ENCODE measurements at regions not wholly inside any gene's neighbourhood (a gene's known extent, or its start where the extent isn't known, plus 50 kb on each side); places are given as distances from the start of the nearest gene placed in this dataset.
A peak's percentile ranks its signal among the peaks of the same experiment; 100 is the strongest.

DNA sequence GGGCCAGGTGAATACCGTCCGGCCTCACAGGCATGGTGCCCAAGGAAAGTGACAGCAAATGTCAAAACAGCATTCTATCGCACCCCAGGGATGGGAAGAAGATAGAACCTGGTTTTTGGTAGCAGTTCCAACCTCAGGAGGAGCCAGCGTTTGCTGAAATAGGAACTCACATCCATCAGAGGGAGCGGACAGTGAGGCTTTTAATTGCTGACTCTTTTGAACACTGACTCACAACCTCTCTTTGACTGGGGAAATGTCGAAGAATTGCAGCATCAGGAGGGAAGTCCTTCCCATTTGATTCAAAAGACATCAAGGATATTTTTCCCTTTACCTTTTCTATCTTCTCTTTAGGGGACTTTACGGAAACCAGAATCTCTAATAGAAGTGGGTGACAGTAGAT is 114.2 kb downstream of the UNC5CL start:
- WGBS, 2 experiments (ENCODE audit: insufficient coverage in 1 of 2, insufficient read length in 1 of 2): 86 to 93% methylated on average over 3 to 7 of the region's 7 CpGs
- H3K4me1 Mint-ChIP-seq: peaks cover 5% of the 10 kb centered on the region

DNA sequence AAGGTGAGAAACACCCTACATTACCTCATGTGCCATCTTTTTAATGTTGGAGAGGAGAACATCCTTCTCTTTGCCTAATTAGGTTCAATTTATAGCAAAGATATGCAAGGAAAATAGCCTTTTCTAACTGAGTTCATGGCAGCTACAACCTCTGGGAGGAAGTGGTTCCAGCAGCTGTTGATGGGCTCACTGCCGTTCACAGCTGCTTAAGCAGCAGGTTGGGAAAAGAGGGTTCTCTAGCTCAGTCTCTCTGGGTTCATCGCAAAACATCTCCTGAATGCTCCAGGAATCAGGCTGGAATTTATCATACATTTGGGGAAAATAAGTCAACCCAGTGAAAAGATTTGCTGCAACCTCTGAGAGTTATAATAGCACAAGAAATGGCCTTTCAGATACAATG is 115.1 kb downstream of the UNC5CL start:
- no peaks in the 10 kb centered on the region for H3K36me3 ChIP-seq (ENCODE audit: control insufficient read depth, insufficient read depth, low read length)
- H3K9ac ChIP-seq (ENCODE audit: extremely low read depth, low read length, poor library complexity, severe bottlenecking): no peak overlapping the region
- DNase-seq: peak; percentile 29
- H3K9me3 ChIP-seq (ENCODE audit: control insufficient read depth, low read length): no peaks in the 10 kb centered on the region
- no peak overlapping the region for H3K27ac ChIP-seq (ENCODE audit: low read depth, low read length)
- 93 to 100% methylated on average over 2 of the region's 2 CpGs for WGBS, 2 experiments (ENCODE audit: insufficient coverage in 1 of 2, insufficient read length in 1 of 2)
- Mint-ChIP-seq H3K27ac (no peak overlapping the region), H3K9me3 (no peaks in the 10 kb centered on the region), H3K36me3 (ENCODE audit: low read depth) (no peaks in the 10 kb centered on the region), H3K27me3 (ENCODE audit: insufficient read depth) (peaks cover 8% of the 10 kb centered on the region), H3K4me3 (no peak overlapping the region), H3K4me1 (peaks cover 11% of the 10 kb centered on the region)
- TF ChIP-seq, protein P1, sequence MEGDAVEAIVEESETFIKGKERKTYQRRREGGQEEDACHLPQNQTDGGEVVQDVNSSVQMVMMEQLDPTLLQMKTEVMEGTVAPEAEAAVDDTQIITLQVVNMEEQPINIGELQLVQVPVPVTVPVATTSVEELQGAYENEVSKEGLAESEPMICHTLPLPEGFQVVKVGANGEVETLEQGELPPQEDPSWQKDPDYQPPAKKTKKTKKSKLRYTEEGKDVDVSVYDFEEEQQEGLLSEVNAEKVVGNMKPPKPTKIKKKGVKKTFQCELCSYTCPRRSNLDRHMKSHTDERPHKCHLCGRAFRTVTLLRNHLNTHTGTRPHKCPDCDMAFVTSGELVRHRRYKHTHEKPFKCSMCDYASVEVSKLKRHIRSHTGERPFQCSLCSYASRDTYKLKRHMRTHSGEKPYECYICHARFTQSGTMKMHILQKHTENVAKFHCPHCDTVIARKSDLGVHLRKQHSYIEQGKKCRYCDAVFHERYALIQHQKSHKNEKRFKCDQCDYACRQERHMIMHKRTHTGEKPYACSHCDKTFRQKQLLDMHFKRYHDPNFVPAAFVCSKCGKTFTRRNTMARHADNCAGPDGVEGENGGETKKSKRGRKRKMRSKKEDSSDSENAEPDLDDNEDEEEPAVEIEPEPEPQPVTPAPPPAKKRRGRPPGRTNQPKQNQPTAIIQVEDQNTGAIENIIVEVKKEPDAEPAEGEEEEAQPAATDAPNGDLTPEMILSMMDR (conservative IDR thresholded peaks at IDR 0.05): no peak
- no peaks in the 10 kb centered on the region for H3K4me1 ChIP-seq (ENCODE audit: control insufficient read depth, insufficient read depth, low read length)
- no peak overlapping the region for H3K4me3 ChIP-seq (ENCODE audit: low read length)
- no peaks in the 10 kb centered on the region for H3K27me3 ChIP-seq (ENCODE audit: control insufficient read depth, insufficient read depth, low read length, poor library complexity, severe bottlenecking)

More for the DNA sequence above, 114.2 kb downstream of the UNC5CL start:
- Mint-ChIP-seq H3K4me3 (no peak overlapping the region), H3K27ac (no peak overlapping the region), H3K27me3 (ENCODE audit: insufficient read depth) (peaks cover 4% of the 10 kb centered on the region), H3K36me3 (ENCODE audit: low read depth) (no peaks in the 10 kb centered on the region), H3K9me3 (no peaks in the 10 kb centered on the region)
- Histone ChIP-seq H3K36me3 (ENCODE audit: control insufficient read depth, insufficient read depth, low read length) (no peaks in the 10 kb centered on the region), H3K4me1 (ENCODE audit: control insufficient read depth, insufficient read depth, low read length) (no peaks in the 10 kb centered on the region), H3K9me3 (ENCODE audit: control insufficient read depth, low read length) (no peaks in the 10 kb centered on the region), H3K4me3 (ENCODE audit: low read length) (no peak overlapping the region), H3K9ac (ENCODE audit: extremely low read depth, low read length, poor library complexity, severe bottlenecking) (no peak overlapping the region), H3K27me3 (ENCODE audit: control insufficient read depth, insufficient read depth, low read length, poor library complexity, severe bottlenecking) (no peaks in the 10 kb centered on the region), H3K27ac (ENCODE audit: low read depth, low read length) (no peak overlapping the region)
- TF ChIP-seq, protein P1 (conservative IDR thresholded peaks at IDR 0.05): no peak
- peak; percentile 23 for DNase-seq

DNA sequence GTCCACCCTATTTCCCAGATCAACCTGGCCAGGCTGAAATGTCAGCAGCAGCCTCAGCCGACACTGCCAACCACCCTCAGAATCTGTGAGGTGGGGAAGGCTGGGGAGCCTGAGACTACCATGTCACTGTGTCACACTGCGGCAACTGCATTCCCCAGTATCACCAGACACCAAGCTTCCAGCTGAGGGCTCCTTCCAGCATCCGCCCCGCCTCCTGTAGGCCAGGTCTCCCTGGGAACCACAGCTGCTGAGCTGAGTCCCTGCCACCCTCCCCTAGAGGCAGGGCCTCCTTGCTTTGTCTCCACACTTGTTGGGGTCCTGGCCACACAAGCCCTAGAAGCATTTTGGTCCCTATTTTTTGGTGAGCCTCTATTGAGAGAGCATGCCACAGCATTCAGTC is 115.7 kb downstream of the UNC5CL start:
- H3K9me3 ChIP-seq (ENCODE audit: control insufficient read depth, low read length): no peaks in the 10 kb centered on the region
- no peak overlapping the region for H3K9ac ChIP-seq (ENCODE audit: extremely low read depth, low read length, poor library complexity, severe bottlenecking)
- peaks cover 15% of the 10 kb centered on the region for H3K4me1 Mint-ChIP-seq
- peak; percentile 69 for DNase-seq
- no peak overlapping the region for H3K4me3 ChIP-seq (ENCODE audit: low read length)
- no peak overlapping the region for H3K27ac Mint-ChIP-seq
- H3K27ac ChIP-seq (ENCODE audit: low read depth, low read length): no peak overlapping the region
- H3K9me3 Mint-ChIP-seq: no peaks in the 10 kb centered on the region
- TF ChIP-seq, protein P1 (conservative IDR thresholded peaks at IDR 0.05): no peak
- H3K36me3 Mint-ChIP-seq (ENCODE audit: low read depth): no peaks in the 10 kb centered on the region
- 84 to 96% methylated on average over 4 of the region's 4 CpGs for WGBS, 2 experiments (ENCODE audit: insufficient coverage in 1 of 2, insufficient read length in 1 of 2)
- no peaks in the 10 kb centered on the region for H3K27me3 ChIP-seq (ENCODE audit: control insufficient read depth, insufficient read depth, low read length, poor library complexity, severe bottlenecking)
- H3K4me1 ChIP-seq (ENCODE audit: control insufficient read depth, insufficient read depth, low read length): no peaks in the 10 kb centered on the region
- H3K27me3 Mint-ChIP-seq (ENCODE audit: insufficient read depth): peaks cover 14% of the 10 kb centered on the region
- H3K4me3 Mint-ChIP-seq: no peak overlapping the region
- no peaks in the 10 kb centered on the region for H3K36me3 ChIP-seq (ENCODE audit: control insufficient read depth, insufficient read depth, low read length)
